Vagina (tissue), 2 donors: ENCODE measurements at regions not wholly inside any gene's neighbourhood (a gene's known extent, or its start where the extent isn't known, plus 50 kb on each side); places are given as distances from the start of the nearest gene placed in this dataset.

Source experiments
- CTCF ChIP-seq, 3 experiments: fragments of 450-650 bp in 2 of 3; fragments of 200-600 bp in 1 of 3; sonication (generic) in 1 of 3; IDR thresholded peaks; one replicate each; pipeline ENCODE4 v1.5.1; 2017 to 2019; ENCODE audit warnings: antibody characterized with exemption in 3 of 3, mild to moderate bottlenecking in 2 of 3, moderate library complexity in 2 of 3
- POLR2A ChIP-seq, 2 donors: fragments of 450-650 bp; IDR thresholded peaks; one replicate each; pipeline ENCODE4 v1.6.1; 2017; ENCODE audit warnings: antibody characterized with exemption in 2 of 2, mild to moderate bottlenecking in 2 of 2, moderate library complexity in 2 of 2
- POLR2AphosphoS5 ChIP-seq, 2 donors: sonication (generic); formaldehyde crosslinking; IDR thresholded peaks; one replicate each; pipeline ENCODE4 v1.9.0; 2017; ENCODE audit warnings: antibody characterized with exemption in 2 of 2, mild to moderate bottlenecking in 2 of 2, low read depth in 1 of 2; ENCODE audit not compliant: insufficient read depth in 1 of 2

DNA sequence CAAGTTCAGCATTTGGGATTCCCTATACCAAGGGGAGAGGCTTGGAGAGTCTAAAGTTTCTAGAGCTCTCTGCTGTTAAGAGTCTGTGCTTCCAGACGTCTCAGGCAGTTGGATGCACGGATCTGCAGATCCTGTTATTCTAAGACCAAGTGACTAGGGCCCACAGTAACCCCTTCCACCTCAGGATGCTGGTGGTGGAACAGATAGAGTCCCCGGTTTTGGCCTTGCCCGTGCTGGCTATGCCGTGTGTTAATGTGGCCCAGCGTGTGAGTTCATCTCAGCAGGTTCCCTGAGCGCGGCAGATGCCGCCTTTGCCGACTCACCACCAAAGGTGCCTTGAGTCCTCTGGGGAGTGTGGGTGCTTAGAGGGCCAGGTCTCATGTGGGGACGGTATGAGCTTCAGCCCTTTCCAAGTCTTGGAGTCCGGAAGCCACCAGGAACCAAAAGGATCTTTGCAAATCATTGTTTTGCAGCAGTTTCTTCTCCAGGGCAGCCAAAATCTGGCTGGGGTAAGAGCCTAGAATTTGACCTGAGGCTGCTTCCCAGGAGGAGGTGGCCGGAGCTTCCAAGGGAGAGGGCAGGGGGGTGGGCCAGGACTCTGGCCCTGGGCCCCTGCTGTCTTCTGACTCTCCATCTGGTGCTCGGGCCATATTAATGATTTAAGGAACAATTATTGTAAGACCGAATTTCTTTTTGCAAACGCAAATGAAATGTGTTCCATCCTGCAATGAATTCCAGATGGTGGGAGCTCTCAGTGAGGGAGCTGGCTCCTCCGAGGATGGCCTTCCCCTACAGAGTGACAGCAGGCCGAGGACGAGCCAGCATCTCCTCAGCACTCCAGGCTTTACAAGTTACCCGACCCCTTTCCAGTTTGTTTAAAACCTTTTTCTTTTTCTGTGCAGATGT is 205.7 kb downstream of the FOXD2 start:
- no peak for TF ChIP-seq POLR2A (IDR thresholded peaks at IDR 0.05)
- TF ChIP-seq CTCF (IDR thresholded peaks at IDR 0.05): no peak
- peak in 1 of 2 donors; percentile 64 for TF ChIP-seq POLR2AphosphoS5 (IDR thresholded peaks at IDR 0.05; ENCODE audit: insufficient read depth in 1 of 2, low read depth in 1 of 2)
